HepG2 (cell line): ENCODE measurements at regions not wholly inside any gene's neighbourhood (a gene's known extent, or its start where the extent isn't known, plus 50 kb on each side); places are given as distances from the start of the nearest gene placed in this dataset.
A peak's percentile ranks its signal among the peaks of the same experiment; 100 is the strongest.
"Not testable (repeated sequence)": the region's sequence is repeated elsewhere in the genome, so short reads cannot be mapped to it uniquely, and the experiment has no call there.

Experiments
- ATAC-seq: fragments of 200-7000 bp; cut with Tn5 transposase; 3 replicates; pipeline ENCODE4 v1.9.1; 2020; ENCODE audit warnings: mild to moderate bottlenecking, moderate library complexity
- BruUV-seq: library from RNA; stranded (reverse); fragments of 400-500 nt; replicated peaks from 2 replicates; lab custom pipeline; 2021; lab: Mats Ljungman, UMichigan
- CTCF ChIA-PET: fragments of 300-600 bp; formaldehyde crosslinking; extraction: SDS; loops from one replicate; lab custom pipeline; 2021; ENCODE audit warnings: low total read pairs, inconsistent platforms, low intra/inter-chr PET ratio; lab: Yijun Ruan, JAX
- POLR2A ChIA-PET: fragments of 350-600 bp; sonication (Branson Sonifier 250); formaldehyde crosslinking; loops from one replicate; lab custom pipeline; 2020; ENCODE audit warnings: antibody characterized with exemption, inconsistent platforms; lab: Yijun Ruan, JAX
- DNase-seq: peaks from one replicate; pipeline ENCODE4 v3.0.0-alpha.2; 2015; ENCODE audit warnings: low spot score
- FAIRE-seq: peaks from 3 replicates; lab custom pipeline; 2011; peaks lifted over from hg19 to GRCh38; lab: Jason Lieb, UNC
- H2AFZ ChIP-seq: one replicate; pipeline ENCODE4 v1.6.1; 2011; ENCODE audit warnings: low read length, inconsistent platforms
- H3K27ac ChIP-seq: fragments of 300-600 bp; 3 replicates; pipeline ENCODE4 v1.8.0; 2011; ENCODE audit warnings: mixed run types, mild to moderate bottlenecking, mixed read lengths, low read length, inconsistent platforms; ENCODE audit not compliant: insufficient read depth; ENCODE audit errors: extremely low read length
- H3K27me3 ChIP-seq, 2 experiments: fragments of 200-600 bp in 1 of 2; 2 replicates in 1 of 2; 3 replicates in 1 of 2; pipeline versions ENCODE4 v1.6.0 to v1.8.0; 2011; ENCODE audit warnings: low read length in 2 of 2, mild to moderate bottlenecking in 2 of 2, moderate library complexity in 2 of 2, inconsistent platforms in 1 of 2; ENCODE audit not compliant: insufficient read depth in 2 of 2, control insufficient read depth in 1 of 2
- H3K36me3 ChIP-seq, 2 experiments: fragments of 200-600 bp in 1 of 2; replicated peaks in 1 of 2; 2 replicates in 1 of 2; 3 replicates in 1 of 2; pipeline versions ENCODE4 v1.5.1 to v1.8.0; 2011; ENCODE audit warnings: low read length in 2 of 2, inconsistent platforms in 1 of 2; ENCODE audit not compliant: insufficient read depth in 2 of 2, control insufficient read depth in 1 of 2
- H3K4me1 ChIP-seq: 2 replicates; pipeline ENCODE4 v1.5.1; 2012; ENCODE audit warnings: low read length, inconsistent platforms; ENCODE audit not compliant: insufficient read depth
- H3K4me2 ChIP-seq: 2 replicates; pipeline ENCODE4 v1.6.0; 2011; ENCODE audit warnings: low read depth, low read length, inconsistent platforms
- H3K4me3 ChIP-seq, 3 experiments: fragments of 200-600 bp in 1 of 3; sonication (generic), shearing (Covaris generic) in 1 of 3; replicated peaks in 1 of 3; 2 replicates each; pipeline ENCODE4 v1.5.1; 2011 to 2016; ENCODE audit warnings: low read length in 3 of 3, inconsistent platforms in 2 of 3, low read depth in 2 of 3, mild to moderate bottlenecking in 2 of 3, control low read depth in 1 of 3, mixed read lengths in 1 of 3; ENCODE audit not compliant: insufficient read depth in 1 of 3
- H3K79me2 ChIP-seq: one replicate; pipeline ENCODE4 v1.6.1; 2011; ENCODE audit warnings: low read length, inconsistent platforms; ENCODE audit not compliant: insufficient read depth
- H3K9ac ChIP-seq: 2 replicates; pipeline ENCODE4 v1.6.0; 2011; ENCODE audit warnings: mild to moderate bottlenecking, low read depth, low read length, inconsistent platforms; ENCODE audit not compliant: insufficient read depth
- H3K9me3 ChIP-seq: 2 replicates; pipeline ENCODE4 v1.5.1; 2012; ENCODE audit warnings: mild to moderate bottlenecking, low read length
- H4K20me1 ChIP-seq: 2 replicates; pipeline ENCODE4 v1.6.0; 2011; ENCODE audit warnings: inconsistent platforms, mild to moderate bottlenecking, low read length, moderate library complexity; ENCODE audit not compliant: insufficient read depth
- MAFF ChIP-seq: IDR thresholded peaks from 2 replicates; pipeline ENCODE4 v1.6.1; 2011; ENCODE audit warnings: low read depth, low read length, improper control_type of control experiment
- MAFK ChIP-seq, 2 experiments: IDR thresholded peaks in 1 of 2; conservative IDR thresholded peaks in 1 of 2; 2 replicates each; pipeline ENCODE4 v1.6.1; 2011; ENCODE audit warnings: improper control_type of control experiment in 2 of 2, low read length in 2 of 2
- RAD51 ChIP-seq: fragments of 450-650 bp; IDR thresholded peaks from 2 replicates; pipeline ENCODE4 v1.6.1; 2016; ENCODE audit warnings: borderline replicate concordance
- ZNF329 ChIP-seq: sonication (generic); formaldehyde crosslinking; IDR thresholded peaks from 2 replicates; pipeline ENCODE4 v1.9.0; 2021; ENCODE audit warnings: low read depth, mild to moderate bottlenecking, missing genetic modification reagents
- WGBS: methylation state at CpG from one replicate; pipeline ENCODE4 v1.1.6; 2017; ENCODE audit warnings: low lambda C conversion rate; 5-methylcytosine and 5-hydroxymethylcytosine counted together
- in situ Hi-C: cut with HindIII; loops from 2 replicates; pipeline ENCODE4 v1.10.0; 2017; ENCODE audit warnings: low pct_unique_long_range_greater_than_20kb; ENCODE audit not compliant: extremely low pct_ligation_motif_present
- intact Hi-C: fragments of 100-400 bp; cut with micrococcal nuclease; formaldehyde crosslinking; loops from one replicate; pipeline ENCODE4 v1.10.0; 2022; ENCODE audit not compliant: unreplicated experiment

GRCh38 chr5:91754990-91755389 is 371.9 kb upstream of the ARRDC3 start:
- H3K9me3 ChIP-seq = no peaks in the 10 kb centered on the region
- in situ Hi-C loops = no loop called here
- TF ChIP-seq MAFF (peak; percentile 59), MAFK (conservative IDR thresholded peaks at IDR 0.05 in 1 of 2, IDR thresholded peaks at IDR 0.05 in 1 of 2; ENCODE audit: low read length in 2 of 2) (peak in 1 of 2 experiments; percentile 71; a peak in 2 of 4 replicates), RAD51 (no peak), ZNF329 (CRISPR knock-in tag) (no peak)
- ATAC-seq (no peak), DNase-seq (no peak), FAIRE-seq (no peak)
- ChIA-PET CTCF (no interaction called here), POLR2A (no interaction called here)
- no peak overlapping the region for H2AFZ ChIP-seq
- no peaks in the 10 kb centered on the region for H3K79me2 ChIP-seq
- H3K4me2 ChIP-seq = no peak overlapping the region
- H3K9ac ChIP-seq = no peak overlapping the region
- intact Hi-C loops = no loop called here
- no peaks in the 10 kb centered on the region for H3K4me1 ChIP-seq
- no peak overlapping the region for H3K4me3 ChIP-seq
- H3K27ac ChIP-seq = no peak overlapping the region
- H3K36me3 ChIP-seq = no peaks in the 10 kb centered on the region
- H3K27me3 ChIP-seq = no peaks in the 10 kb centered on the region
- WGBS = 0% methylated on average over 1 of the region's 1 CpG
- BruUV-seq = no TSS peak
- no peaks in the 10 kb centered on the region for H4K20me1 ChIP-seq

DNA sequence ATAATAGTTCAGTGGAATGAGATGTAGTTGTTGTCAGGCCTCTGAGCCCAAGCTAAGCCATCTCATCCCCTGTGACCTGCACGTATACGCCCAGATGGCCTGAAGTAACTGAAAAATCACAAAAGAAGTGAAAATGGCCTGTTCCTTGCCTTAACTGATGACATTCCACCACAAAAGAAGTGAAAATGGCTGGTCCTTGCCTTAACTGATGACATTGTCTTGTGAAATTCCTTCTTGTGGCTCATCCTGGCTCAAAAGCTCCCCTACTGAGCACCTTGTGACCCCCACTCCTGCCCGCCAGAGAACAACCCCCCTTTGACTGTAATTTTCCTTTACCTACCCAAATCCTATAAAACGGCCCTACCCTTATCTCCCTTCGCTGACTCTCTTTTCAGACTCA is 361.4 kb upstream of the ARRDC3 start:
- H3K36me3 ChIP-seq, FAIRE-seq, H2AFZ ChIP-seq, H3K27ac ChIP-seq, CTCF ChIA-PET, H3K27me3 ChIP-seq, H3K4me3 ChIP-seq, ATAC-seq, in situ Hi-C loops, H3K9ac ChIP-seq, POLR2A ChIA-PET, BruUV-seq, H3K4me1 ChIP-seq, H3K4me2 ChIP-seq, DNase-seq, H4K20me1 ChIP-seq, intact Hi-C loops, H3K79me2 ChIP-seq, H3K9me3 ChIP-seq: not testable (repeated sequence)
- WGBS = 23% methylated on average over 5 of the region's 5 CpGs
